ENCODE measurements at regions not wholly inside any gene's neighbourhood (a gene's known extent, or its start where the extent isn't known, plus 50 kb on each side); places are given as distances from the start of the nearest gene placed in this dataset.

DNA sequence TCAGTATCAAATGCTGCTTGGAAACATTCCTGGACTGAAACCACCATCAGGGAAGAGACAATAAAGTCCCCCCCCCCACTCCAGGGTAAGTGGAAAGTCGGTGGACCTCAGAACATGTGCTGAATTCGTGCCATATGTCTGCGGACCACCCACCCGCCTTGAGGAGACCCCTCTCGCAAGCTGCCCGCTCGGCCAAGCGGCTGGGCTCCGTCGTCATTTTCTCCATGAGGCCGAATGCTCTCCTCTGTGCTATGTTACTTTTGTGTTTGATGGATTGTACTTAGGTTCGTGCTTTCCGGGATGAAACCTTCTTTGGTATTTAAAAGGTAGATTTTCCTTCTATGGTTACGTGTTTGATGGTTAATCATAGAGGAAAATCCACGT, 136.2 kb upstream of the RTL1 start:
- FAIRE-seq (no peak), DNase-seq (ENCODE audit: insufficient read length, low spot score) (no peak)
- no peak for TF ChIP-seq CTCF (IDR thresholded peaks at IDR 0.05; ENCODE audit: insufficient read depth, missing control alignments)

DNA sequence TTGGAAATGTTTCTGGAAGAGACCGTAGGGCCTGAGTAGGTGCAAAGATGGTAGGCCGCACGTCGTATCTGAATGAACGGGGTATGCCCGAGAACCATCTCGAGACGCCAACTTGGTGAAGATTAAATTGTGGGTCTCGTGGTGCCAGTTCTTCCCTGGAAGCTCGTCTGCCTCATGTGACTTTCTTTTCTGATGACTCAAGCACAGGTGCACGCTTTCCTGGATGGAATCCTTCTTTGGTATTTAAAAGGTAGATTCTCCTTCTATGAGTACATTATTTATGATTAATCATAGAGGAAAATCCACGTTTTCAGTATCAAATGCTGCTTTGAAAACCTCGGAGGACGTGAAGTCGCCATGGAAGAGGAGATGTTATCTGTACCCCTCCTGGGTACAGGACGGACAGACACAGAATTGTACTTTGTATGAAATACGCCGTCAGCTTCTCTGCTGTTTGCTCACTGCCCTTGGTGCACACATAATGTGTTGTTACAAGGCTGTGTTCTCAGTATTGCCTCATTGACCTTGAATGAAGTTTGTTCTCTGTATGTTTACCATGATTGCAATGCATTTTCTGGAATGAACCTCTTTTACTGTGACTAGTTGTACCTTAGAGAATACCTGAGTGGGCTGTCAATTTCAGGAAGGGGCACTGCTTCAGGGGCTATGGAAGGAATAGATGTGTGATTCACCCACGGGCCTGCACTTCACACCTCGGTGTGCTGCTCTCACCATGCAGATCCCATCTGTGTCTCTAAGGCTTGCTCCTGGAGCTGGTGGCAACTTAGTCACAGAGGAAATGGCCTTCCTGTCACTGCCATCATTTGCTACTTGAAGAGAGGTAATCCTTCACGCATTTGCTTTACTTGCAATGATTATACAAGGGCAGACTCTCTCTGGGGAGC, 137.3 kb upstream of the RTL1 start:
- FAIRE-seq = no peak
- DNase-seq (ENCODE audit: insufficient read length, low spot score) = no peak
- no peak for TF ChIP-seq CTCF (IDR thresholded peaks at IDR 0.05; ENCODE audit: insufficient read depth, missing control alignments)

DNA sequence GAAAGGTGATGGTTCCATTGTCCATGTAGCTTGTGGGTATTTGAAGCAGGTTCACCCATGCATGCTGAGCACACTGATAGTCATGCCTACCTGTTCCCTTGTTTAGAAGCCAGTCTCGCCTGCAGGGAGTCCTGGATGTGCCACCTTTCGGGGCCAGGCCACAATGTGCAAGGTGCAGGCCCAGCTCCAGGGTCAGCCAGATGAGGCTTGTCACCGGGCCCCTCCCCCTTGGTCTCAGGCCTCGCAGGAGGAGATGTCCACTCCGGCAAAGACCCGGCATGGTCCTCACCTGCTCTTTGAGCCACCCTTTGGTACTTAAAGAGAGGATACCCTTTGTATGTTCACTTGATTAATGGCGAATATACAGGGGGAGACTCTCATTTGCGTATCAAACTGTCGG, 140.4 kb upstream of the RTL1 start:
- TF ChIP-seq CTCF (IDR thresholded peaks at IDR 0.05; ENCODE audit: insufficient read depth, missing control alignments) = no peak
- FAIRE-seq = no peak
- no peak for DNase-seq (ENCODE audit: insufficient read length, low spot score)

GRCh38 chr14:101044741-101045140, 141.2 kb upstream of the RTL1 start:
- DNase-seq (ENCODE audit: insufficient read length, low spot score) (no peak), FAIRE-seq (no peak)
- TF ChIP-seq CTCF (IDR thresholded peaks at IDR 0.05; ENCODE audit: insufficient read depth, missing control alignments) = no peak

GRCh38 chr14:101045511-101045910, 142.0 kb upstream of the RTL1 start:
- FAIRE-seq (no peak), DNase-seq (ENCODE audit: insufficient read length, low spot score) (no peak)
- TF ChIP-seq CTCF (IDR thresholded peaks at IDR 0.05; ENCODE audit: insufficient read depth, missing control alignments) = no peak

DNA sequence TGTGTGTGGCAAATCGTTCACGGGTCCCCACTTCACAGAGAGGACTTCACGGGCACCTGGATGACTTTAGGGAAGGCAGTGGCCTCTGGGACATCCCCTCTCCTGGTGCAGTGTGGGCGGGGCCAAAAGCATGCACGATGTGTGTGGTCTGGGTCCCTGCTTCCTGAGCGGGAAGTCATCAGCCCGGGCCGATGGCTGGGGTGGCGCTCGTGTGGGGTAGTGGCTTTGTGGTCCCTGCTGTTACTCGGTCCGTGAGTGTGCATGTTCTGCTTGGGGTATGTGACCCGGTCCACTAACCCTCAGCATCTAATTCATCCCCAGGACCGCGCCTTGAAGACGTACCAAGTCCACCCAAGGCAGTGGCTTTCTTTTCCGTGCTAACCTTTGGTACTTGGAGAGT, 142.5 kb upstream of the RTL1 start:
- TF ChIP-seq CTCF (IDR thresholded peaks at IDR 0.05; ENCODE audit: insufficient read depth, missing control alignments) = no peak
- DNase-seq (ENCODE audit: insufficient read length, low spot score) (no peak), FAIRE-seq (no peak)

DNA sequence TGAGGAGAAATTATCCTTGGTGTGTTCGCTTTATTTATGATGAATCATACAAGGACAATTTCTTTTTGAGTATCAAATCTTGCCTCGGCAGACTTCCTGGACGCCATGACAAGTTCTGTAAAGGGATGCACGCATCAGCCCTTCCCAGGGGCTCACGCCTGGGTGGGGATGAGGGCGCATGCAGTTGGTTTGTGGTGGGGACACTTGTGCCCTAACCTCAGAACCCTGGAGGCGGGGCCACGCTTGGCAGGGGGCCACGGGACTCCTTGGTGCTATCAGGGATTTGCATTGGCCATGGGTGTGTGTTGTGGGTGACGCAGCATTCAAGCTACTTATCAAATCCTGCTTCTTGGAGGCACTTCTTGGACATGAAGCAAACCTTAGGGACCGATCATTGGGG, 143.8 kb upstream of the RTL1 start:
- TF ChIP-seq CTCF (IDR thresholded peaks at IDR 0.05; ENCODE audit: insufficient read depth, missing control alignments) = no peak
- FAIRE-seq (no peak), DNase-seq (ENCODE audit: insufficient read length, low spot score) (no peak)
